Upper lobe of left lung (tissue), 4 donors: ENCODE measurements at regions not wholly inside any gene's neighbourhood (a gene's known extent, or its start where the extent isn't known, plus 50 kb on each side); places are given as distances from the start of the nearest gene placed in this dataset.

Experiments
- CTCF ChIP-seq, 6 experiments: fragments of 450-650 bp in 4 of 6; fragments of 200-600 bp in 2 of 6; sonication (generic) in 2 of 6; IDR thresholded peaks; one replicate each; pipeline ENCODE4 v1.5.1; 2016 to 2019; ENCODE audit warnings: antibody characterized with exemption in 6 of 6
- EP300 ChIP-seq, 4 donors: sonication (generic); formaldehyde crosslinking; IDR thresholded peaks; one replicate each; pipeline ENCODE4 v1.5.1; 2017; ENCODE audit warnings: antibody characterized with exemption in 4 of 4, control low read depth in 2 of 4
- POLR2A ChIP-seq, 4 donors: fragments of 450-650 bp; IDR thresholded peaks; one replicate each; pipeline ENCODE4 v1.5.1; 2016 to 2017; ENCODE audit warnings: antibody characterized with exemption in 4 of 4, mild to moderate bottlenecking in 2 of 4
- POLR2AphosphoS5 ChIP-seq, 2 donors: sonication (generic); formaldehyde crosslinking; IDR thresholded peaks; one replicate each; pipeline ENCODE4 v1.5.1; 2017; ENCODE audit warnings: antibody characterized with exemption in 2 of 2

GRCh38 chr3:22777834-22778233 is 425.3 kb upstream of the UBE2E2 start:
- TF ChIP-seq CTCF (IDR thresholded peaks at IDR 0.05) (no peak), EP300 (IDR thresholded peaks at IDR 0.05) (no peak), POLR2AphosphoS5 (IDR thresholded peaks at IDR 0.05) (no peak), POLR2A (IDR thresholded peaks at IDR 0.05) (no peak)
